Hepatocyte (in vitro differentiated cells): ENCODE measurements at regions not wholly inside any gene's neighbourhood (a gene's known extent, or its start where the extent isn't known, plus 50 kb on each side); places are given as distances from the start of the nearest gene placed in this dataset.

Source experiments
- EZH2 ChIP-seq: fragments of 200-600 bp; sonication (generic); IDR thresholded peaks from 2 replicates; pipeline ENCODE4 v1.6.1; 2016; ENCODE audit warnings: antibody characterized with exemption, mild to moderate bottlenecking, borderline replicate concordance
- TF ChIP-seq, protein P1 (sequence below): fragments of 200-600 bp; sonication (generic); IDR thresholded peaks from 2 replicates; pipeline ENCODE4 v1.5.1; 2016; ENCODE audit warnings: antibody characterized with exemption, mild to moderate bottlenecking; ENCODE audit not compliant: poor library complexity

DNA sequence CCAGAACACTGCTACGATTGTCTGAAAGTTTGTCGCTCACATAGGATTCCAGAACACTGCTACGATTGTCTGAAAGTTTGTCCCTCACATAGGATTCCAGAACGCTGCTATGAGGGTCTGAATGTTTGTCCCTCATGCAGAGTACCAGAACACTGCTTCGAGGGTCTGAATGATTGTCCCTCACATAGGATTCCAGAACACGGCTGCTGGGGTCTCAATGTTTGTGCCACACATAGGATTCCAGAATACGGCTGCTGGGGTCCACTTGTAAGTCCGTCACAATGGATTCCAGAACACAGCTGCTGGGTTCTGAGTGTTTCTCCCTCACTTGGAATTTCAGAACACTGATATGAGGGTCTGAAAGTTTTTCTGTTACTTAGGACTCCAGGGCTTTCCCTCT is 203.3 kb downstream of the FOXD4L6 start:
- TF ChIP-seq, protein P1, sequence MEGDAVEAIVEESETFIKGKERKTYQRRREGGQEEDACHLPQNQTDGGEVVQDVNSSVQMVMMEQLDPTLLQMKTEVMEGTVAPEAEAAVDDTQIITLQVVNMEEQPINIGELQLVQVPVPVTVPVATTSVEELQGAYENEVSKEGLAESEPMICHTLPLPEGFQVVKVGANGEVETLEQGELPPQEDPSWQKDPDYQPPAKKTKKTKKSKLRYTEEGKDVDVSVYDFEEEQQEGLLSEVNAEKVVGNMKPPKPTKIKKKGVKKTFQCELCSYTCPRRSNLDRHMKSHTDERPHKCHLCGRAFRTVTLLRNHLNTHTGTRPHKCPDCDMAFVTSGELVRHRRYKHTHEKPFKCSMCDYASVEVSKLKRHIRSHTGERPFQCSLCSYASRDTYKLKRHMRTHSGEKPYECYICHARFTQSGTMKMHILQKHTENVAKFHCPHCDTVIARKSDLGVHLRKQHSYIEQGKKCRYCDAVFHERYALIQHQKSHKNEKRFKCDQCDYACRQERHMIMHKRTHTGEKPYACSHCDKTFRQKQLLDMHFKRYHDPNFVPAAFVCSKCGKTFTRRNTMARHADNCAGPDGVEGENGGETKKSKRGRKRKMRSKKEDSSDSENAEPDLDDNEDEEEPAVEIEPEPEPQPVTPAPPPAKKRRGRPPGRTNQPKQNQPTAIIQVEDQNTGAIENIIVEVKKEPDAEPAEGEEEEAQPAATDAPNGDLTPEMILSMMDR = no peak
- no peak for TF ChIP-seq EZH2
